Bone marrow (tissue), 2 donors: ENCODE measurements at regions not wholly inside any gene's neighbourhood (a gene's known extent, or its start where the extent isn't known, plus 50 kb on each side); places are given as distances from the start of the nearest gene placed in this dataset.

ENCODE experiments used
- DNase-seq, 2 donors: peaks; one replicate each; lab custom pipeline; 2025; lab: John Stamatoyannopoulos, UW

DNA sequence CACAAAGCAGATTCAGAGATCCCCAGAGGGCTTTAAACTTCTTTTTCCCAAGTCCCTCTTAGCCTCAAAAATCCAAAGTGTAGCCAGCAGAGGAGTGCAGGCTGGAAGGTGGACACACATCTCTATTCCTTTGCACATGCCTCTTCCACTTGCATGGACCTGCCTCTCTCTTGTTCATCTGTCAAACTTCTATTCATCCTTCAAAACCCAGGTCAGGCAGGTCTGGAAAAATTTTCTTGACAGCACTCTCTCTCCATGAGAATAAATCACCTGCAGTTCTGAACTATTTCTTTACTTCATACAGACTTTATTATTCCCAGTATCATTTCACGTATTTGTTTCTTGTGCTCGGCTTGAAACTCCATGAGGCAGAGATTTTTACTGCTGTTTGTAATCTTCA is 127.5 kb downstream of the SS18 start:
- no peak for DNase-seq

DNA sequence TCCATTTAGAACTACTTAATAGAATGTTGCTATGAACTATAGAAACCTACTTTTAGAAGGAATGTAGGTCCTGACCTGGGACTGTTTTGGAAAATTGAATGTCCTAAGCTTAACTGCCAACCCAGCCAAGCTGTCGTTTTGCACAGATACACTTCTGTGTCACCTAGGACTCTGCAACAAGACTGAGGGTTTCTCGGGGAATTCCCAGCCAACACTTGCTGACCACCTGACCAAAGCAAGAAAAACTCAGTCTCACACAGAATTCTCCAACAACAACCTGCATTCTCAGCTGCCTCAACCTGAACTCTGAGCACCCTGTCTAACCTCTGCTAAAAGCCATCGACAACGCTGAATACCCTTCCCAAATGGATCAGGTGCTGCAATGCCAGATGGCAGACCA is 128.2 kb downstream of the SS18 start:
- DNase-seq = no peak

DNA sequence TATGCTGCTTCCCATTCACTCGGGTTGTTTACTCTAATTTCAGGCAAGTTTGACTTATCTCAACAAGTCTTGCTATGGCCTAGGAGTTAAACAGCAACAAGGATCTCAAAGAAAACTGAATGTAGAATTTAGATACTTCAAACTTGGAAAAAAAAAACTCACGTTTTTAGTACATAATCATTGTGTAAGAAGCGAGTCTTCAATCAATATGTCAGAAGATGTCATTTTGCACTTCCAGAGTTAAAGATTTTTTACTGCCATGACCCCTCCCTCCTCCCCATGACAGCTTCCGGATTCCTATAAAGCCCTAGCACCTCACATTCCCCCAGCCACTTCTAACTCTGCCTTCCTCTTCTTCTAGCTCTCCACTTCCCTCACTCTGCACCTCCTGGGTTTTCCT is 133.4 kb downstream of the SS18 start:
- DNase-seq = no peak

DNA sequence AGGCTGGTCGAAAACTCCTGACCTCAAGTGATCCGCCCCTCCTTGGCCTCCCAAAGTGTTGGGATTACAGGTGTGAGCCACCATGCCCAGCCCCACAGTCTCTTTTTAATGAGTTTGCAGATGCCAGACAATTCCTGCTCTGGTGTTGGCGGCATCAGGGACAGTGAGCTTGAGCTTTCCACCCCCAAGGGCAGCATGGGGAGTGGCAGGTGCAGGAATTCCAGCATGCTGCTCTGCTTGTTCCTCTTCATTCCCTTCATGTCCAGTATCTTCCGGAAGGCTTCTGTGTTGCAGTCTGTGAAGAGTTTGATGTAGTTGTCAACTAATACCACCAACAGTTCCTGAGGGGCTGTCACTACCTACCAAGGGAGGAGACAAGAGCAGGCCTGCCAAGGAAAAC is 137.3 kb downstream of the SS18 start:
- no peak for DNase-seq

DNA sequence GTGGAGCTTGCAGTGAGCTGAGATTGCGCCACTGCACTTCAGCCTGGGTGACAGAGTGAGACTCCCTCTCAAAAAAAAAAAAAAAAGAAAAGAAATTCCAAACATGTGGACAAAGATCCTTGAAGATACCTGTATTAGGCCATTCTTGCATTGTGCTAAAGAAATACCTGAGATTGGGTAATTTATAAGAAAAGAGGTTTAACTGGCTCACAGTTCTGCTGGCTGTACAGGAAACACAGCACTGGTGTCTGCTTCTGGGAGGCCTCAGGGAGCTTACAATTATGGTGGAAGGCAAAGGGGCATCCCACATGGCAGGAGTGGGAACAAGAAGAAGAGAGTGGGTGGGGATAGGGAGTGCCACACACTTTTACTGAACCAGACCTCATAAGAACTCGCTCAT is 140.1 kb downstream of the SS18 start:
- DNase-seq = no peak

DNA sequence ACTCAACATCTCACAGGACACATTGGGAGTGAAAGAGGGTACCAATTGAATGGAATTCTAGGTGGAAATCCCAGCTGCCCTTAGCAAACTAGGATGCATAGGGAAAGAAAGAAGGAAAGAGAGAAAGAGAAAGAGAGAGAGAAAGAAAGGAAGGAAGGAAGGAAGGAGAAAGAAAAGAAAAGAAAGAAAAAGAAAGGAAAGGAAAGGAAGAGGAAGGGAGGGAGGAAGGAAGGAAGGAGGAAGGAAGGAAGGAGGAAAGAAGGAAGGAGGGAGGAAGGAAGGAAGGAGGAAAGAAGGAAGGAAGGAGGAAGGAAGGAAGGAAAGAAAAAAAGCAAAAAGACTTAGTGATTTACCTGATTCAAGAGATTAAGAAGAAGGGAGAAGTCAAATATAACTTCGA is 143.9 kb downstream of the SS18 start:
- DNase-seq = no peak

DNA sequence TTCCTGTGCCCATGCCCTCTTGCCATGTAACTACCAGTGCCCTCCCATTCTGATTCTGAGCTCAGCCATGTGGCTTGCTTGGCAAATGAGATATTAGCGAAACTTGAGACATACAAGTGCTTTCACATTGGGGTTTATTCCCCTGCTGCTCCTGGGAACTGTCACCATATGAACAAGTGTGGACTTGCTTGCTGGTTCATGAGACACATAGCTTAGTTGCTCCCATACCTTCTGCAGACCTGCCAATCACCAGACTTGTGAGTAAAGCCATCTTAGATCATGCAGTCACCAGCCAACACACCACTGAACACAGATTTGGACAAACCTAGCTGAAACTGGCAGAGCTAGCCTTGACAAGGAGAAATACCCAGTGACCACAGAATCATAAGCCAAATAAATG is 155.1 kb downstream of the SS18 start:
- no peak for DNase-seq

DNA sequence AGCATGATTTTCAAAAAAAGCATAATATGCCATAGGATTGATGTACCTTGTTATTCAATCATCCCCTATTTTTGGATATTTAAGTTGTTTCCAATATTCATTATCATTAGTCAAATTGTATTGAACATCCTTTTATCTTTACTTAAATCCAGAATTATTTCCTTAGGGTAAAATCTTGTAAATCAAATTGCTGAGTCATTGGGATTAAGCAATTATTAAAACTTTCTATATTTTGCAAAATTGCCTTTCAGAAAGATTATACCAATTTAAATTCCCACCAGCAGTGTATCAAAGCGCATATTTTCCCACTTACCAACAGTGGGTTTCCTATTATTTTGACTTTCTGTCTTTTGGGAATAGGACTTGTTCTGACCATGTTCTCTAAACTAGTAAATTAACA is 159.3 kb downstream of the SS18 start:
- no peak for DNase-seq

DNA sequence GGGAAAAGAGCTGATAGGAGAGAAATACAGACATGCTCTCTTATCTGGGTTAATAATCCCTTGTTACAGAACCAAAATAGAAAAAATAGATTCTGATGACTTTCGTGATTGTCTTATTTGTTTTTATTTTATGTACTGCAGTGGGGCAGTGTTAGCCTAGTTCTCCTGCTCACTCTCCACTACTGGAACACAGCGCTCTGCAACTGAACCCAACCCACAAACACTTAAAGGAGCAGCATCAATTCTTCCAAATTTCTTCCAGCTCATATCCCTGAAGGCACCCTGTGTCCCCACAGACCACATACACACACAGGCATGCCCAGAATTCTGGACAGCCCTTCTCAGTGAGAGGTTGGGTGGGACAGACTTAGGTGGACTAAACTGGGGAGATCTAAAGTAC is 160.6 kb downstream of the SS18 start:
- DNase-seq = no peak

DNA sequence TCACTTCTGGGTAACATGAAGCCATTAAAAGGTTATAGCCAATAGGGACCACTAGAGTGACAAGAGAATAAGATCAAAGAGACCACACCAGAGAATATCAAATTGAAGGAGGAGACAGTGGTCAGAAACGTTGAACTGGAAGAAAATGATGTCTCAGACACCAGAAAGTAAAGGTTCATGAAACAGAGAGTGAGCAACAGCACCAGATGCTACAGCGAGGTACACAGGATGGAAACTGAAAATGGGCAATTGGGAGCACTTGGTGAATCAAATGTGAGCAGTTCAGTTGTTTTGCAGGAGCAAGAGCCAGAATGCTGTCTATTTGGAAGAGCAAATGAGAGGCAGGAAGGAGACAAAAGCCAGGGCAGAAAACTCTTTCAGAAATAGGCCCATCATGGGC is 162.6 kb downstream of the SS18 start:
- DNase-seq = no peak

DNA sequence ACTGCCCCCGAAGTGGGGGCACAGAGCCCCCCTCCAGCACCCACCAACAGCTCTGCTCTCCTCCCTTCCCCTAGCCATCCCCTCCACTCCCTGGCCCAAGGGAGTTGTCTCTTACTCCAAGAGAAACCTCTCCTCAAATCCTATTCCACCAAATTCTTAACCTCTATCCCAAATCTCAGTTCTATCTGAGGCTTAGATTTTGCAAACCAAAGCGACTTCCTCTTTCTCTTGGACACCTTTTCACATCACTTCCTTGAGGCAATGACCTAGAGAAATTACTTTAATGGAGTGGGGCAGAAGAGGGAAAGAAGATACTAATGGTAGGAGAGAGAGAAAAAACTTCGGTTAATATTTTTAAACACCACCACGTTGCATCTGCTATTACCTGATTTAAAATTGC is 167.2 kb downstream of the SS18 start:
- DNase-seq = no peak

DNA sequence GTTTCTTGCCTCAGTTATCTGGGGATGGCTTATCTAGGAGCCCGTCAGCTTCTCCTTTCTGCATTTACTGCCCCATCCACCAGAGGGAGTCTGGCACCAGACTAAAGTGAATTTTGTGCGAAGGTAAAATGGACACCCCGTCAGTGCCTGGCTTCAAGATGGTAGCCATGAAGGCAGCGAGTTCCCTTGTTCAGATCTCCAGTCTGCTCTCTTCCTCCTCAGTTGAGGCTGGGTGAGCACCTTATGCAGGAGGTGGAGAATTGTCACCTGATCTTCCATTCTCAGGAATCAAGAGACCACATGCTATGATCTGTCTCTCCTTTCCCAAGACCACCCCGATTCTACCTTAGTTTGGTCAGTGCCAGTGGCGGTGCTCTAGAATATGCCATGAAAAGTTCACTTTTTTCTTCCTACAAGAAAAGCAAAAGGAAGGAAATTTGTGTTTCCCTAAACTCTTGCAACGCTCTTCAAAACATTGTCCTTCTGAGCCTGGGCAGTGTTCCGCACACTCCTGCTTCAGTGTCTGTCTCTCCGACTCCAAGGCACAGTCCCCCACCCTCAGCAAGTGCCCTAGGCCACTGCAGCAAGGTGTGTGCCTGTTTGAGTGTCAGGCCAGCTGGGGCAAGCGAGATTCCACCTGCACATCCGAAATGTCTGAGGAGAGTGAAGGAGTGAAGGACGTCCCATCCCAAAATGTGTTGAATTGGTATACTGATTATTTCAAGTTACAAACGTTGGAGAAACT is 168.6 kb downstream of the SS18 start:
- no peak for DNase-seq

DNA sequence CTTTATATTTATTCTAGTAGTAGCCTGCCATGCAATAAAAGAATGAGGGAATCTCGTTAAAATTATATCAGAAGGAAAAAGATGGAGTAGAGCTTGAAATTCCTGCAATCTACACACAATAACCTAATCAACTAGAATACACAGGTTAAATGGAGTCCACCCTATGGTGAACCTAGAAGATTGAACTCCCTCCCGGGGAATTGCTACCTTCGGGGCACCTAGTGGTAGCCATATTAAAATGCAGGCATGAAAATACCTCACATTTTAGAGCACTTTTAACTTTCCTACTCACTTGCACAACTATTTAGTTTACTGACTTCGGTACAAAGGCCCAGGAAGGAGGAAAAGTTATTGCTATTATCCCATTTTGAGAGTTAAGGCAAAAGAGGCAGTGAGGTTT is 174.5 kb downstream of the SS18 start:
- DNase-seq = no peak

DNA sequence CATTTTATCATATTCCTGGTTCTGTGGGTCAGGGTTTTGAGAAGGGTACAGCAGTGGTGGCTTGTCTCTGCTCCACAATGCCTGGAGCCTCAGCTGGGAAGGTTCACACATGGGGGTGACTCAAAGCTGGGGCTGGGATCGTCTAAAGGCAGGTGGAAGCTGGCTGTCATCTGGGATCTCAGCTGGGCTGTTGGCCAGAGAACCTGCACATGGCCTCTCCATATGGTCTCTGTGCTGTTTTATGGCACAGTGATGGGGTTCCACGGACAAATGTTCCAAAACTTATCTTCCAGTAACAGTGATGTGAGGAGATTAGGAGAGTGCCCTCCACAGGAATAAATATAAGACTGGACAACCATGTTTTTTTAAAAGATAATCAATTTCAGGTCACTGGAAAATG is 191.4 kb downstream of the SS18 start:
- no peak for DNase-seq

DNA sequence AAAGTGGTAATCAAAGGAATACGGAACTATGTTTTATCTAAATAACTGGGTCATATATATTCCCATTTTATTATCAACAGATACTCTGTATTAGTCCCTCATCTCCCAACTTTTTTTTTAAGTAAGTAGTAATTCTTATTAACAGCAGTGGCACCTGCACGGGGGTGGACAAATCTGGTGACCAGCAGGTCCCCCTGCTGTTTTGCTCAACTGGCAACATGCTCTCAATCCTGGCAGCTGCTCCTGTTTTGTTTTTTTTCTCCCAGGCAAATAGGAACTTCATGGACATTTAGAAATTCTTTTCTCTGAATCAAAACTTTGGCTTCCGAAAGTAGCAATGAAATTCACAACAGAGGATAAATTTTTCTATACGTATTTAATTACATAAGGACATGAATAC is 193.5 kb downstream of the SS18 start:
- no peak for DNase-seq

DNA sequence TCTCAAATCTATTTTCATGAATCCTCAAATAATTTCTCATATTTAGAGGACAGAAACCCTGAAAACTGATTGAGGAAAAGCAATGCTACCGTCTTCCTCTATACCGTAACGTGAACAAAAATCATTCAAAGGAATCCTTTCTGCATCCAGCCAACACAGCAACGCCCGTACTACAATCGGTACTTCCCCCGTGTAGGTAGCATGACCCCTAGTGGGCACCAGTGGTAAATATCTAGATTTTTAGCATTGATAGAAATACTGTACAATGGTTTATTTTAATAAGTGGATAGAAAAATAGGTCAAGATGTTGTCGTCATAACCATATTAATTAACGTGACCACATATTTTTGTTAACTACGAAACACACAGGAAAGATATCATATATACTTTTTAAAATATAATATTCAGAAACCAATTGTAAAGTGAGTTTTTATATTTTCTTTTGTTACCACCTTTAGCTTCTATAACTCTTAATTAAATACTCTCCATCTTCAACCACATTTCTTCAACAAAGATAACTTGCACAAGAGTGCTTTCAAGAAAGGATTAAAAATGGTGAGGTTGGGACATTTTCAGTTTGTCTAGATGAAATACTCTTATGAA is 194.1 kb downstream of the SS18 start:
- DNase-seq = peak in 1 of 2 donors; percentile 23

DNA sequence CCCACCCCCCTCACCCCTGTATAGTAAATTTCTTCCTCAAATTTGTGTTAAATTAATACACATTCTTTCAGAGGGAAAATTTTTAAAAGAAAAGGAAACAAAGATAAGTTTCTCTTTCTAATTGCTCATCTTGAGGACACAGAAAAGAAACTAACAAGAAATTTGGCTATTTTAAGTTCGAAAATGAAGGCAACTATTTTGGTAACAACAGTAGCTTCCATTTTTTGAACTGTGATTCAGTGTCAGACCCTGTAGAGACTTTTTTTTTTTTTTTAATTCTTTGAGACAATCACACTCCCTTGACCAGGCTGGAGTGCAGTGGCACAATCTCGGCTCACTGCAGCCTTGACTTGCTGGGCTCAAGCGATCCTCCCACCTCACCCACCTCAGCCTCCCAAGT is 194.9 kb downstream of the SS18 start:
- no peak for DNase-seq

DNA sequence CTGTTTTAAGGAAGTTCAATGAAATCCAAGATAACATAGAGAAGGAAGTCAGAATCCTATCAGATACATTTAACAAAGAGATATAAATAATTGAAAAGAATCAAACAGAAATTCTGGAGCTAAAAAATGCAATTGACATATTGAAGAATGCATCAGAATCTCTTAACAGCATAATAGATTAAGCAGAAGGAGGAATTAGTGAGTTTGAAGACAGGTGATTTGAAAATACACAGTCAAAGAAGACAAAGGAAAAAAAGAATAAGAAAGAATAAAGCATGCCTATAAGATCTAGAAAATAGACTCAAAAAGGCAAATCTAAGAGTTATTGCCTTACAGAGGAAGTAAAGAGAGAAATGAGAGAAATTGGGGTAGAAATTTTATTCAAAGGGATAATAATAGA is 204.1 kb downstream of the SS18 start:
- no peak for DNase-seq

DNA sequence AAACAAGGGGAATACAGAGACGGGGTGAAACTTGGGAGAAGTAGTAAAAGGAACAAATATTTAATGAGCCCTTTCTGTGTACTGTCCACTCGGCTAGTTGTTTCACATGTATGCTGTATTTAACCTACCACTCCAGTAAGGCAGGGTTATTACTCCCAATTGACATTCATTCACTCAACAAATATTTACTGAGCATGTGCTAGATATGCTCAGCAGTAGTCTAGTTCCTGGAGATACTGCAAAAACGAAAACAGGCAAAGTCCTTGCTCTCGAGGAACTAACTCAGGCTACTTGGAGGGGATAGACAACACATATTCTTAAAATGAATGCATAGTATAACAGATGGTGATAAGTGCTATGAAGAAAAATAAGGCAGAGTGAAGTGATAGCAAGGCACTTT is 207.3 kb downstream of the SS18 start:
- DNase-seq = no peak

DNA sequence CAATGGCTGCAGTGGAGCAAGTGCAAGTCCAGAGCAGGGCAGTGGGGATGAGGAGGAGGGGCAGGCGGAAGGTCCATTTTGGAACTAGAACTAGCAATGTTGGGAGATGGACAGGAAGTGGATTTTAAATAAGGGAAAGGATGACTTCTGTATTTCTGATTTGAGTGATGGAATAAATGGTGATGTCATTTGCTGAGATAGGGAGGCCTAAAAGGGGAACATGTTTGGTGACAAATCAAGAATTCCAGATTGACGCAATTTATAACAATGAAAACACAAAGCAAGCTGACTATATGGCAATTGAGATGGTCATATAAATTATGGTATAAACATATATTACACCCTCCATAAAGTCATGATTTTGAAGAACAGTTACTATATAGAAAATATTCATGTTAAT is 209.3 kb downstream of the SS18 start:
- DNase-seq = no peak

DNA sequence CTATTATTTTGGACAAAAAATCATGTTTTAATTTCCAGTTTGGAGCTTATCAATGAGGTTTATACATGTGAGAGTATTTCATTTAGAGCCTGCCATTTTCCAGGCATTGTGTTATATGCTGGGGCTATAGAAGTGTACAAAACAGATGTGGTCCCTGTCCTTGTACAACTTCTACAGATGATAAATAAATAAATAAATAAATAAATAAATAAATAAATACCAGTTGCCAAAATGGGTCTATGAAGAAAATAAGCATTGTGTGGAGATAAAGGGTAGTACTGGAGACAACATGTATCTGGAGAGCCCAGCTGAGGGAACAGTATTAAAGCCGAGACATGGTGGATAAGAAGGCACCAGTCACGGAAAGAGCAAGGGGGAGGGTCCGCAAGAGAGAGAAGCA is 210.0 kb downstream of the SS18 start:
- DNase-seq = no peak

DNA sequence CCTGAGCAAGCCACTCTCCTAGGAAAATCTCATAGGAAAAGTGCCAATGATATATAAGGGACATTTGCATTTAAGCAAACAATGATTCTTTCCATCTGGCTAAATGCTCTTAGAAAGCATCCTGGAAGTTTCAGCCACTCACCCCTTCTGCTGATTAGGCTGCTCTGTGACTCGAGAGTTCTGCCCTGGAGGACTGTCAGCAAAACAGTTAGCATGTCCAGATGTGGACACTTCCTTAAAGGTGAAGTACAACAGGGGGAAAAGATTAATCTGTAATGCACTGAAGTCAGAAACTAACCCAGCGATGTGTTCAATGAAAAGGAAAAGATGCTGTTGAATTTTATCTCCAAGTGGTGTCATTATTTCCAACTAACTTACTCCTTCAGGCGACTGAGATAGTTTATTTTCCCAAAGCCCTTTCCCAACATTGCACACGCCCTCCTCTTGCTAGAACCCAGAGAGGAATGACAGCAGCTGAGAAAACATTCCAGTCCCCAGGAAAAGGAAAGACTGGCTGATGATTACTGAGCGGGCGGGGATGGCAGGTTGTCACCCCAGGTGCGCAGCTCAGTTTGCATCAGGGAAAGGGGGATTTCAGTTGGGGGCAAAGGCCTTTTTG is 214.0 kb downstream of the SS18 start:
- no peak for DNase-seq

DNA sequence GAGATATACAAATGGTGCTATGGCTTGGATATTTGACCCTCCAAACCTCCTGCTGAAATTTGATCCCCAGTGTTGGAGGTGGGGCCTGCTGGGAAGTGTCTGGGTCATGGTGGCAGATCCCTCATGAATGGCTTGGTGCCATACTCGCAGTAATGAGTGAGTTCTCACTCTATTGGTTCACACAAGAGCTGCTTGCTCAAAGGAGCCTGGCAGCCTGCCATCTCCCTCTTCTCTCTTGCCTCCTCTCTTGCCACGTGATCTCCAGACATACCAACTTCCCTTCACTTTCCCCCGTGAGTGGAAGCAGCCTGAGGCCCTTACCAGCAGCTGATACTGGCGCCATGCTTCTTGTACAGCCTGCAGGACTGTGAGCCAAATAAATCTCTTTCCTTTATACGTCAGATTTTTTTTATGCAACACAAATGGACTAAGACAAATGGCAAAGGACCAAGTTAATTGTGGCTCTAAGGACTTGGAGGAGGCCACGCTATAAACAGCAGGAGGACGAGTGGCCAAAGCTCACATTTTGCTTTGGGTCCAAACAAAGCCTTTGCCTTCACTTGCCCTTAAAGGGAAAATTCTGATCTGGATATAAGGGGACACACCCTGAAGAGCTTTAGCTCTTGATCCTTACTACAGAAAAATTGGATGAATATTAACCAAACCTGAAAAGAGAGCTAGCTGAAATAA is 214.7 kb downstream of the SS18 start:
- no peak for DNase-seq
